Activated CD4-positive, alpha-beta T cell treated with anti-CD3 and anti-CD28 coated beads, Interleukin-2, amount 50 U/mL, for 16 hours (primary cell): ENCODE measurements at regions not wholly inside any gene's neighbourhood (a gene's known extent, or its start where the extent isn't known, plus 50 kb on each side); places are given as distances from the start of the nearest gene placed in this dataset.
"Not testable (repeated sequence)": the region's sequence is repeated elsewhere in the genome, so short reads cannot be mapped to it uniquely, and the experiment has no call there.

Source experiments
- DNase-seq: peaks from one replicate; pipeline ENCODE4 v3.0.0-alpha.2; 2020

DNA sequence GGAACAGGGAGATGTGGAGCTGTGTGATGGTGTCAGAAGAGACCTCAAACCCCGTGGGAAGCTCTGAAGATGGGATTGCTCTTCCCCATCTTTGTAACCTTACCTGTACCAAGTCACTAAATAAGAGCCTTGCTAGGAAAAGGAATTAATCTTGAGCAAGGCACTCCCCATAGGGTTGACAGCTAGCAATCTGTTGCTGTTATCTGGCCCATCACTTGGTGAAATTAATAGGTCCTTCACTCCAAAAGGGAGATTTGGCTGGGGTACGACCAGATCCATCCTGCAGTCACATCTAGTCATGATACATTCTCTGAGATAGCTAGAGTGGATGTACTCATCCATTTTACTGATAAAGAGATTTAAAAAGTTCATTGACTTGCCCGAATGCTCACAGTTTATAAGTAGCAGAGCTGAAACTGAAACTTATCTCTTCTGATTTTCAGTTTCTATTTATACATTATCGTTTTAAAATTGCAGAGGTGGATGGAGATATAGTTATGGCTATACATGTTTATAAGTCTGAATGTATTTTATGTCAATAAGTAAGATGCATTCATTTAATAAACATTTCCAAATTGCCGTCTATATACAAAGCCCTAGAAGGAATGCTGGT is 299.1 kb upstream of the MCTP2 start:
- DNase-seq, result peak; percentile 0

DNA sequence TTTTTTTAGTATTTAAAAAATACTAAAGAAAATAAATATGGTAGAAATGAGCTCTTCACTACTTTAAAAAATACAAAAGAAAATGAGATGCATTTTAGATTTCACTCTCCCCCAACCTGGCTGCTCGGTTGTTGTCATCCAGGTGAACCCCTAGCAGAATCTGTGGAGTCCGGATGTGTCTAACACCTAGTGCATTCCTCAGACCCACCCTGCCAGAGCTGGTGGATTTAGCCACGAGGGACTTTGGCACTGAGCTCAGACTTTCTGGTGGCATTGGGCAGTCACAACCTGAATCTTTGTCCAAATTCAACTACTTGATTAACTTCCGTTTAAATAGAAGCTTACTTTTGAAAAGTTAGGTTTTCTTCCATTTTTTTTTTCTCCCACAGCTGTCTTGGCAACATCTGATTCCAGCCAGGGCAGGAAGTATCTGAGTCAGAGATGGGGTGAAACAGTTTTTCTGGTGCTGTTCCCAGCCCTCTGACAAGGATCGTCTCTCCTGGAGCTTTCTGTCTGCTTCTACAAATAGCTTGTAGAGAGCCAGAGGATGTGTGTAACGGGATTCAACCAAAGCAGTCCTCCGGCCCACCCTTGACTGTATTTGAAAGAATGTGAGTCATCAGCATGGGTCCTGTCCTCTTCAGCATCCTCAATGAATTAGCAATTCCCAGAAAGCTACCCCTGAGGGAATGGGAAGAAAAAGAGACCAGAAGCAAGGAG is 301.8 kb upstream of the MCTP2 start:
- DNase-seq, result no peak

DNA sequence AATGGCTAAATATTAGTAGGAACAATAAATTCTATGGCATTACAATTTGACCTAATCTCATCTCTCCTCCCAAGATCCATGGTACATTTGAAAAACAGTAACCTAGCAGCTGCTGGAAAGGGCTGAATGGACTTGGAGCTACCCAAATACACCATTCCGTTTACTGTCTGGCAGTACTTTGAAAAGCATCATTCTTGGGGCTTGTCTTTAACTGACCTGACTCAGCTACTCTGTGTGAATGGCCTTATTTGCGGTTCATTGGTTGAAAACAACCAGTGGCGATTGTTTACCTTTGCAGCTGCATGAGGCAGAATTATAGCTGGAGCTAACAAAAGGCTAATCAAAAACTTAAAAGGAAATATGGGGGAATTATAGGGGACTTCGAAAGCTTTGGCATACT is 311.2 kb upstream of the MCTP2 start:
- no peak for DNase-seq

DNA sequence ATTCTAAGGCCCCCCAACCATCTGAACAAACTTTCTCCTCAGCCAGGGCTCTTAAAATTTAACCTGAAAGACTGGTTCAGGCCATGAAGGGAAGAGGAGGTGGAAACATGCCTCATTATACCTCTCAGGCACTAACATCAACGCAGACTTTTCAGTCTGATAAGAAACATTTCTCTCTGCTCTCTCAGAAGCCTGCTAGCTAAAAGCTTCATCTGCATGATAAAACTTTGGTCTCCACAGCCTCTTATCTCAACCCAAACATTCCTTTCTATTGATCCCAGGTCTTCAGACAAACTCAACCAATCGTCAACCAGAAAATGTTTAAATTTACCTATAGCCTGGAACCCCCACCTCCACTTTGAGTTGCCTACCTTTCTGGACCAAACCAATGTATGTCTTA is 312.6 kb upstream of the MCTP2 start:
- not testable (repeated sequence) for DNase-seq

DNA sequence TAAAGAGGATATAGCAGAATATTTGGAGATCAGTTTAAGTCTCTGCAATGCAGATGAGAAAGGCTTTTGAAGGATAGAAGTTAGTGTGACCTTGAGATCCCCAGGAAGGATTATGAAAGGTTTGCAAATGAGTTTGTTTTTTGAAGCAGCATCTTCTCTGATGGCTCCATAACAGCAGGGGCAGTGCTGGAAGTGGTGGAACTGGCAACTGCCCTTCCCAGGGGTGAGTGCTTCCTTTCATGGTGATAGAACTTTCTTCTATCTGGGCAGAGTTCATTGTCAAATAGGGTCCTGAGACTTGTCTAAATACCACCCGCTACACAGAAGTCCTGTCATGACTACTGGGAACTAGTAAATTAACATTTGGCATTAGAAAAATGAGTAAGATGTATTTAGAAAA is 314.2 kb upstream of the MCTP2 start:
- no peak for DNase-seq

DNA sequence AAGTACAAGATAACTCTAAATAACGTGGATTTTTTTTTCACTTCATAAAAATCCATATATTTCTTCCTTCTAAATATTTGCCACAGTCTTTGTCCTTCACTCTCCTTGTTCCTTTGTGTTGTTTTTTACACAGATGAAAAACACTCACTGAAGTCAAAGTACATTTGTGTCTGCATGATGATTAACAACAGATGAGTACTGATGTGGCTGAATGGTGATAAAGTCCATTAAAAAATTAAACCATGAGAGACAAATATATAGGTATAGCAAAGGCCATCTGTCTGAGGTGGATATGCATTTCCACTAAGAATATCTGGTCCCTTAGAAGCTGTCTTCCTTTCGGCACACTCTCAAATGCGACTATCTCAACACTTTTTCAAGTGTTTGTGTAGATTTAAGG is 317.5 kb upstream of the MCTP2 start:
- no peak for DNase-seq

DNA sequence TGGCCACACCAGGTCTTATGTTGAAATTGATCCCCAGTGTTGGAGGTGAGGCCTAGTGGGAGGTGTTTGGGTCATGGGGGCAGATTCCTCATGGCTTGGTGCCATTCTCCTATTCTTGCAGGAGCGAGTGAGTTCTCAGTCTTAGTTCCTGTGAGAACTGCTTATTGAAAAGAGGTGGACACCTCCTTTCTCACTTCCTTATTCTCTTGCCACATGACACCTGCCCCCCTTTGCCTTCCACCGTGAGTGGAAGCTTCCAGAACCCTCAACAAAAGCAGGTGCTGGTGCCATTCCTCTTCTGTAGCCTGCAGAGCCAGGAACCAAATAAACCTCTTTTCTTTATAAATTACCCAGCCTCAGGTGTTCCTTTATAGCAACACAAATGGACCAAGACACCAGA is 318.1 kb upstream of the MCTP2 start:
- DNase-seq, result no peak

DNA sequence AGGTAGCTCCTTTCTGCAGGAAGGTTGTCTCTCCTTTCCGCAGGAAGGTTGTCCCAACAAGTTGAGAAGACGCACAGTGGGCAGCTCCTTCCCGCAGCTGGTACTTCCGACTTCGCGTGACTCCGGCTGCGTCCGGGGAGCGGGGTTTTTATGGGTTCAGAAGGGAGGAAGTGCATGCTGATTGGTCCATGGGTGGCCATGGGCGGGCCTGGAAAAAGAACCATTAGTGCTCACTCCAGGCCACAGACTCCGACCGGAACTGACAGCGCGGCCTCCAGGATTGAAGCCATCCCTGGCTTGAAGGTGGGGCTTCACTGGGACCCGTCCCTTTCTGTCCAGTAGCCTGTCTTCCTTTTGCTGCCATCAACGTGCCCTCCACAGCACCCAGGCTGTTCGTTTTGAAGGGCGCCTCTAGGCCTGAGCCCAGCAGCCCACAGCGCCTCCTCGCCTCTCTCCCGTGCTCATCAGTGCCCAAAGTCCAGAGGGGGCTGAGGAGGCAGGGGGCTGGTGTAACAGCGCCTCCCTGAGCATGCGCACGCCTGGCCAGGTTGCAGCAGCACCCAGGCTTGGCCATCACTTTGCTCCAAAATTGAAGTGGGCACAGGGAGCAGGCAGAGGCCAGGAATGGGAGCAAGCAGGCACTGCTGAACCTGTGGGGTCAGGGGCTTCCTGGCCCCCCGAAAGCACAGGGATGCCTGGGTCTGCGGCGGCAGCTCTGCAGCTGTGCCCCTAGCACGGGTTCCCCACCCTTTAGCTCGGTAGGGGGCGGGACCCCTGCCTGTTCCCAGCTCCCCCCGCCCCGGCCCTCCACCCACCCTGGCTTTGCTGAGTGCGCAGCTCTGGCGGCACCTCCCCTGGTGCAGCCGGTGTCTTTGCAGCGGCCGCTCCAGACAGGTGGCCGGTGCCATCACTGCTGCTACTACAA is 330.6 kb upstream of the MCTP2 start:
- DNase-seq, result no peak

DNA sequence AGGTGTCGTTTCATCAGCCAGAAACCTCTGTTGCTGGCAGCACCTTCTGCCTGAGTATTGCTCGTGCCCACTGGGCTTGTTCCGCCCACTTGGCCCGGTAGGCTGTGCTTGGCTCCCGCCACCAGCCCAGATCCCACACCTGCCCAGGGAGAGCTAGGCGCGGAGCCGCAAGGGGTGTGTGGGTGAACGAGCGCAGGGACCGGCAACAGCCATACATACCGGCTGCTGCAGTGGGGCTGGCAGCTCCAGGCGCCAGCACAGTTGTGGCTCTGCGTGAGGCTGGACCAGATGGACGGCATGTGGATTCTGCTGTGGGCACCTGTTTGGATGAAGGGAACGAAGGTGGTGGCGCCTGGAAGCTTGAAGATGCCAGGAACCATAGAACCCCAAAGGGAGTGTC is 331.5 kb upstream of the MCTP2 start:
- DNase-seq, result no peak

DNA sequence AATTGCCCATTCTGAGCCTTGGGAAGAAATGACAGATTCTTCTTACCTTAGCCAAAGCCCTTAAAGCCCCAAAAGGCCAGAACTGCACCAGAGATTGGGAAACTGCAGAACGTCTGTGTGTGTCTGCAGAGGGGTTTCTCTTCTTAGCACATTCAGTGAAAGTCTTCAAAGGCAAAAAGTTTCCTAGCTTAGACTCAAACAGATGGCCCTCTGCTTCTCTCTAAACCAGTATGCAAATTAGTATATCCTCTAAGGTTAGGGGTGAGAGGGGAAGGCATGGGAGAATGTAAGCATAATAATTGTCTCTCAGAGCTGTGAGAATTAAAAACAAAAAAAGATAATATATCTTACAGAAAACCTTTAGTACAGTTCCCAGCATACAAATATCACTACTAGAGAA is 334.0 kb upstream of the MCTP2 start:
- no peak for DNase-seq

DNA sequence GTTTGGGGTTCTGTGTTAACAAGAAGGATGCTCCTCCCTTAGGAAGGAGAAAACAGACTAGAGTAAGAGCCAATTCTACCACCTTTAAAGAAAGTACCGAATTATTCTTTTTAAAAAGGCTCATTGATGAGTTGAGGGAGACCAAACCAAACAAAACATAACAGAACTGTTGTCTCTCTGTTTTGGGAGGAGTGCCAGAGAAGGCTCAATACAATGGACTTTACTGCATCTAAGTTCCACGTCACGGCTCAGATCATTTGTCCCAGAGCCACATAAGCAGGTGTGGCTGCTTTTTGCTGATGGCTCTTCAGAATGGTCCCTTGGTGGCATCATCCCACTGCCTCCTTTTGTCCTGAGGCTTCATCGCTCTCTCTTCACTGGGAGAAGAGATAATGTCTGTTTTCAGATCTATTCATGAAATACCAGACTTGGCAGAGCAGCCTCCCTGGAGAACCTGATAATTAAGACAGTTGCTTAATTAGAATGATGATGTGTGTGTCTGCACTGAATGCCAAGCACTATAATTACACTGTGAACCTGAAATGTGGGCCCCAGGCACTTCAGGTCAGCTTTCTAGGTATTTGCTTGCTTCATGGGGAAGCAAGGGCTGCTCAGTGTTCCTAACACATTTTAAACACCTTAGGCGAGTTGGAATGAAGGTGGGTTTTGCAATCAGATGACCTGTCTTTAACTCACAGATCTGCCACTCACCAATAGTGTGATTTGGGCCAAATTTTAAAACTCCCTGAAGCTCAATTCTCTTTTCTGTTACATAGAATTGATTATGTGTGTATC is 335.2 kb upstream of the MCTP2 start:
- no peak for DNase-seq

DNA sequence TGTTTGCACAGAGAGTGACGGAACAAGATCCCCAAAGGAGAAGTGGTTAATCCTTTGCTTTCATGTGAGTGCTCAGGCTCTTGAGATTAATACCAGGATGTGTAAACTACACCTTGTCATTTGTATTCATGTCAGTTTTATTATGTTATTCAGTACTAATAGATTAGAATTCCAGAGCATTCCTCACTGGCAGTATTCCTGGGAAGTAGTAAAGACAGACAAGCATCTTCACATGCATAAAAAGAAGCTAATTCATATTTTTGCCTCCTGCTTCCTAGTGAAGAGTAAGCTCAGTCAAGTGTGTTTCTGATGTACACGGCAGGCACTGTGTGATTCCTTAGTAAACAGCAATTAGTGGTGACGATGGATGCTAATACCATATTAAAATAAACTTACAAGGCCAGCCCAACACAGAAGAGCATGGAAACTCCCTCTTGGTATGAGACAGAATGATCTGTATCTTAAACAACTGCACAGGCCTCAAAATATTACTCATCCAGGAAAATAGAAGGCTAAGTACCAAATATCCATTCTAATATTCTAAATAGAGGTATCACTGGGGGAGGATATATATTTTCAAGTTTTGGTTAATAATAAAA is 336.8 kb upstream of the MCTP2 start:
- no peak for DNase-seq

DNA sequence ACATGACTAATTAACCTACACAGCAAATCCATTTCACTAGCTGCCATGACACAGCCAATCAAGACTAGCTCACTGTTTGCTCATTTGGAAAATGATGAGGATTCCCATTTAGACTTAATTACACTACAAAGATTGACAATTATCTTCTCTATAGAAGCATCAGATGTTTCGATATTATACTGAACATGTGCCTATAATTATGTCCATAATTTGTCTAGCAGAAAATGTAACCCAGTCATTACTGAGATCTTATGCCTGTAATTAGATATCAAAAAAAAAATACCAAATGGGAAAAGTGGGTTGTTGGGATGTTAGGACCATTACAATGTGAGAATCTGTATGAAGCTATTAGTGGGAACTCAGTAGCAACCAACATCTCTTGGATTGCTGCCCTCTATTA is 344.2 kb upstream of the MCTP2 start:
- no peak for DNase-seq

DNA sequence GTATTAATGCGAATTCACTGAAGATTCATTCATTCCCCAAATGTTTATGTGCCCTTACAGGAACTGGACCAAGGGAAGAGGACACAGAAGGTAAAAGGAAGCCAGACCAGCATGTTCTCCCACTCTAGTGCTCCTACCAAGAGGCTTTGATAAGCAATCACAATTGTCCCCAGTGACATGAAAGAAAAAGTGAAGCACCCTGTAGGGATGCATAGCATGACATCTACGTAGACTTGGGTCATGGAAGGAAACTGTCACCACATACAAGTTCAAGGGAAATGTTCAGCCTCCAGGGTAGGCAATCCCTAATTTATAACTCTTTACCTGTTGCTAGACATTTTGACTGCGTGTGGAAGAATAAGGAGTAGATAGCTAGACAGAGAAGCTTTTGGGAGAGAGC is 348.6 kb upstream of the MCTP2 start:
- DNase-seq, result no peak

DNA sequence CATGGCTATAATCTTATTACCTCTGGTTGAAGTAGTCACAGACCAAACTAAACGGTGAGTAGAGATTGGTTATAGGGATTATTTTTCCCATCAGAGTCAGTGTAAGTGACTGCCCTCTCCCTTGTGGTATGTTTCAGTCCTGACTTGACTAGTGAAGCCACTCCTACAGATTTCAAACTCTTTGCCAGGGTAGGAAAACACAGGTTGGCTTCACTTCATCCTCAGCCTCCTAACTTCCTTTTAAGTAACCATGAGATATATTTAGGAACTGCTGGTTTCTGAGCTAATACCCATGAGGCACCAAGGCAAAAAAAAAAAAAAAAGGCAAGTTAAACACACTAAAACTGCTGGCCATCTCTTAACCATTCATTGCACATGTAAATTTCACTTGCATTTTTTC is 349.2 kb upstream of the MCTP2 start:
- no peak for DNase-seq

DNA sequence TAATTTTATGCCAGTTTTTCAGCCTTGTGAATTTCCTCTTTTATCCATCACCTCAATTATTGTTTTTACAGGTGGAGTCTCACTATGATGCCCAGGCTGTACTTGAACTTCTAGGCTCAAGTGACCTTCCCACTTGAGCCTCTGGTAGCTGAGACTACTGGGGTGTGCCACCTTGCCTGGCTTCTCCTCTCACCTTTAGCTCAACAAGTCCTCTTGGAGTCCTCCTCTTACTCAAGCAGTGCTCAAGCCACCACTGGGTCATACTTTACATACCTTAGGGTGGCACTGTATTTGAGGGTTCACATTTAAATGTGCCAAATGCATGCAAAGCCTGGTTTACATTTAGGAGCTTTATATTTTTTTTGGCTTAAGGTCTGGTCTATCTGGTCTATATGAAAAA is 350.1 kb upstream of the MCTP2 start:
- no peak for DNase-seq

DNA sequence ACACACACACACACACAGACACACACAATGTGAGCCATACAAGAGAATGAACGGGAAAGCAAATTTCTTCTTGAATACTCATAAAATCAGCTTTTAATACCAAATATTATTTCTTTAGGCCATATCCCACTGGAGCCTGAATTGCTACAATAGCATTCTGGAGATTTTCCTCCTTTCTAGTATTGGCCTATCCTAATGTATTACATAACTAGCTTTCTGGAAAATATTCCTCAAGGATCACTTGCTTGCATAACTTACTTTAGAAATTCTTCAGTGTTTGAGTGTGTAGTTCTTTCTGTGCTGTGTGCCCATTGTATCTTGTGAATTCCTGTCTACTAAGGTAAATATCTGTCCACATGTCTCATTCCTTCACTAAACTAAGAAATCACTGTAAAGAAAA is 351.0 kb upstream of the MCTP2 start:
- no peak for DNase-seq

DNA sequence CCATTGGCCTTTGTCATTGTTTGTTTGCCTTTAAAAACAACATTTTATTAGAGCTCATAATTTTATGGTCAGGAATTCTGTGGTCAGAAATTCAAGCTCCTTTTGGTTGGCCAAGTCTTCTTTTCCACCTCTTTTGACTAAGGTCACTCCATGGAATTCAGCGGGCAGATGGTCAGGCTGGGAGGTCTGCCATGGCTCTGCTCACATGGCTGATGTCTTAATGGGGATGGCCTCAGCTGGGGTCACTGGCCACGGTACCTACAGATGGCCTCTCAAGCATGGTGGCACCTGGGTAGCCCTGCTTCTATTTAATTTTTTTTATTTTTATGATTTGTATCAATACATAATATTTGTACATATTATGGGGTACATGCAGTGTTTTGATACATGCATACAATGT is 360.8 kb upstream of the MCTP2 start:
- DNase-seq, result no peak

DNA sequence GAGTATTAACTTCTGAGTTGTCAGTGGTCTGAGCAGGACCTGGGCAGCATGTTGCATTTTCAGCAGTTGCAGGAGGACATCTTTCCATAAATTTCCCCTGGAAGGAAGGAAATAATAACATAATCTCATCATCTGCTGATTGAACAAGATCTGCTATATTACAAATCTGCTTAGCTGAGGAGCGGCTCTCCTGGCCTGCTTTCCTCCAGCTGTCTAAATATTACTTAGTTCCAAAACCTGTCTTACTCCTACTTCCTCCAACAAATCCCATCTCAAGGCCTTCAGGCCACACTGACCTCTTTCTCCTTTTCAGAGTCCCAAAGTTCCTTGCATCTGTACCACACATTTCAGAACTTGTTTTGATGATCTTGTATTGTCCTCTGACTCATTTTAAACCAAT is 364.4 kb upstream of the MCTP2 start:
- no peak for DNase-seq

DNA sequence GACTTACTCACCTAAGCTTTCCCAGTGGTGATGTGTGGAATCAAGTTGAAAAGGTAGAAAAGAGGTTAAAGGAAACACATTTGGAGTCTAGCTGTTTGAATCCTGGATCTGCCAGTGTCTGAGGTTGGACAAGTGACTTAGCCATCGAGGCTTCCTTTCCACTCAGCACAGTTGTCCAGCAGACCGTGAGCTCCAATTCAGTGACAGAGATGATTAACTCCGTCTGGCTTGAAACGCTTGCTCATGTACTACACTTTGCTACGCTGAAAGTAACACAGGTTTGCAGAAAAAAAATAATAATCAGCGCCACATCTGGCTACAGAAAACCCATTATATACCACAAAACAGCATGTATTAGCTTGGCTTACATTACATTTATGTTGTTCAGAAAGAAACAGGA is 364.9 kb upstream of the MCTP2 start:
- DNase-seq, result no peak

DNA sequence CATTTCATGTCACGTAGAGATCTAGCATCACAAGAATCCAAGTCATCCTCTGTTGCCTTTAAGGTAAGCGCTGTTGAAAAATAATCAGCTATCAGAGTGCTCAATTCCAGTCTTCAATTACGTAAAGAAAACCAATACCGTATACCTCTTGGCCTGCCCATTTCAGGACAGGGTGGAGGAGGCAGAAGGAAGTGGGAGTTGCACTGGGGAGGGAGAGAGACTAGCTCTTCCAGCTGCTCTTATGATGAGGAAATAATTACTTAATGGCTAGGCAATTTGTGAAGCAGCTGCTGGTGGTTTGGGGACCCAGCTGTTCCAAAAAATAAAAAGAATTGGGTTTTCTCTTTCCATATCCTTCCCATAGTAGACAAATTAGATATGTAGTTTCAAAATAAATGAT is 365.8 kb upstream of the MCTP2 start:
- DNase-seq, result no peak

DNA sequence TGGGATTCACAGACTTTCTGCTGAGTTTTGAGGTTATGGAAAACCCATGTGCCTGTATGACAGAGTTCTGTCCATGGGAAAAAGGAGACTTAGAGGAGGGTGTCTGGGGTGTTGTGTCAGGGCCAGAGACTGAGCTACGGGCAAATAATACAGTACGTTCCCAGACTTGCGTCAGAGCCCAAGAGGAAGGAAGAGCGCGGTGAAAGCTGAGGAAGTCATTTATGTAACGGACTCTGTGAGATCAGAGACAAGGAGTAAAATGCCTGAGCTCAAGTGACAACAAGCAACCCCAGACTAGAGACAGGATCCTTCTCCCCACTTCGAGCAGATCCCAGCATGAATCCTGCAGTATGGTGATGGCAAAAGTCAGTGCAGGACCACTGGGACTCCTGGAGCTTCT is 368.6 kb upstream of the MCTP2 start:
- DNase-seq, result no peak
